ENCODE measurements at regions not wholly inside any gene's neighbourhood (a gene's known extent, or its start where the extent isn't known, plus 50 kb on each side); places are given as distances from the start of the nearest gene placed in this dataset.
"Not testable (repeated sequence)": the region's sequence is repeated elsewhere in the genome, so short reads cannot be mapped to it uniquely, and the experiment has no call there.

GRCh38 chr1:196088541-196088940 is 519.7 kb downstream of the KCNT2 start:
- no peak for DNase-seq

GRCh38 chr1:196078691-196079090 is 529.5 kb downstream of the KCNT2 start:
- no peak for DNase-seq

- DNase-seq: no peak
Measured at GRCh38 chr1:196075621-196076020, 532.6 kb downstream of the KCNT2 start.

- no peak for DNase-seq
Measured at GRCh38 chr1:196074182-196074581, 534.1 kb downstream of the KCNT2 start.

GRCh38 chr1:196071447-196071846 is 536.8 kb downstream of the KCNT2 start:
- no peak for DNase-seq

- no peak for DNase-seq
Measured at GRCh38 chr1:196070940-196071339, 537.3 kb downstream of the KCNT2 start.

- no peak for DNase-seq
Measured at GRCh38 chr1:196063952-196064351, 544.3 kb downstream of the KCNT2 start.

GRCh38 chr1:196063294-196063693 is 544.9 kb downstream of the KCNT2 start:
- DNase-seq: no peak

- DNase-seq: no peak
Measured at GRCh38 chr1:196060539-196060938, 547.7 kb downstream of the KCNT2 start.

- no peak for DNase-seq
Measured at GRCh38 chr1:196059210-196059609, 549.0 kb downstream of the KCNT2 start.

- DNase-seq: peak in 1 of 2 experiments; percentile 68
Measured at GRCh38 chr1:196056966-196057365, 551.3 kb downstream of the KCNT2 start.

GRCh38 chr1:196049407-196049806 is 558.8 kb downstream of the KCNT2 start:
- DNase-seq: no peak

- DNase-seq: no peak
Measured at GRCh38 chr1:196043268-196043667, 565.0 kb downstream of the KCNT2 start.

- DNase-seq: peak in 1 of 2 experiments; percentile 67
Measured at GRCh38 chr1:196034080-196034706, 574.0 kb downstream of the KCNT2 start.

GRCh38 chr1:196031387-196031786 is 576.9 kb downstream of the KCNT2 start:
- not testable (repeated sequence) for DNase-seq

GRCh38 chr1:196030455-196030854 is 577.8 kb downstream of the KCNT2 start:
- no peak for DNase-seq

GRCh38 chr1:196029410-196029809 is 578.8 kb downstream of the KCNT2 start:
- DNase-seq: no peak

GRCh38 chr1:196027127-196027526 is 581.1 kb downstream of the KCNT2 start:
- DNase-seq: no peak

GRCh38 chr1:196021174-196021573 is 587.1 kb downstream of the KCNT2 start:
- not testable (repeated sequence) for DNase-seq

- DNase-seq: no peak
Measured at GRCh38 chr1:196009362-196009761, 598.9 kb downstream of the KCNT2 start.

GRCh38 chr1:196007763-196008162 is 600.5 kb downstream of the KCNT2 start:
- no peak for DNase-seq

GRCh38 chr1:196005426-196005825 is 602.8 kb downstream of the KCNT2 start:
- DNase-seq: no peak

- not testable (repeated sequence) for DNase-seq
Measured at GRCh38 chr1:196004388-196004787, 603.9 kb downstream of the KCNT2 start.

- DNase-seq: no peak
Measured at GRCh38 chr1:196002906-196003305, 605.3 kb downstream of the KCNT2 start.

GRCh38 chr1:196002296-196002695 is 605.9 kb downstream of the KCNT2 start:
- peak in 1 of 2 experiments; percentile 1 for DNase-seq
